GM20431 (cell line): ENCODE measurements at regions not wholly inside any gene's neighbourhood (a gene's known extent, or its start where the extent isn't known, plus 50 kb on each side); places are given as distances from the start of the nearest gene placed in this dataset.

Experiments used
- in situ Hi-C: fragments of 300-500 bp; cut with MseI, MboI; formaldehyde crosslinking; loops from one replicate; pipeline ENCODE4 v1.15.0; 2020; ENCODE audit warnings: low sequenced_read_pairs; ENCODE audit not compliant: unreplicated experiment

DNA sequence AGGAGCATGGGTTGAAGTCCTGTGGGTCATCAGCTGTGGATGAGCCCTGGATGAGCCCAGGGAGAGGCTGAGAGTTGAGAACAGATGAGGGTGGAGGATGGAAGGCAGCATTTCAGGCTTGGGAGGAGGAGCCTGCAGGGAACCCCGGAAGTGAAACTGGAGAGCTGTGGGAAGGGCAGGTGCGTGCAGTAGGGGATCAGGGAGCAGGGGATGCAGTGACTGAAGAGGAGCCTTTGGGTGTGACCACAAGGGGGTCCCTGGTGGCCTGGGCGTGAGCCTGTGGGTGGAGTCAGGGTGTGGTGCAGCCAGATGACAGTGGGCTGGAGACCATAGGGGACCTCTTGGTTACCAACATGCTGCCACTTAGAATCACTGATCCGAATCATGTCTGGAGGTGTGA lies 115.5 kb downstream of the PAPOLA start:
- in situ Hi-C loops, result no loop called here

DNA sequence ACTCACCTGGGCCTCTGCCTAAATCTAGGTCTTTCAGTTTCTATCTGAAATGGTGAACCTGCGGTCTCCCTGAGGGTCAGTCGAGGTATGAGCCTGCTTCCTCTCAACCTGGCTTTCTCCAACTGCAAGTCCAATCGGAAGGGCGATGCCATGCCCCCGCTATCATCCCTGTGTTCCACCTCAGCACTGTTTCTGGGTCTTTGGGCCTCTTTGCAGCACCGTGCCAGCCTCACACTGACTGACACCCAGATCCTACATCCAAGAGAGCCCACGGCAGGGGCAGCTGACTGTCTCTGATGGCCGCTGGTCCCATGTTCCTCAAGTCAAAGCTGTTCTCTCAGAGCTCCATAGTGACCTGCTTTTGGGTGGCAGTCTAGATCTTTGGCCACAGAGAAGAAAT lies 120.7 kb downstream of the PAPOLA start:
- in situ Hi-C loops, result no loop called here

DNA sequence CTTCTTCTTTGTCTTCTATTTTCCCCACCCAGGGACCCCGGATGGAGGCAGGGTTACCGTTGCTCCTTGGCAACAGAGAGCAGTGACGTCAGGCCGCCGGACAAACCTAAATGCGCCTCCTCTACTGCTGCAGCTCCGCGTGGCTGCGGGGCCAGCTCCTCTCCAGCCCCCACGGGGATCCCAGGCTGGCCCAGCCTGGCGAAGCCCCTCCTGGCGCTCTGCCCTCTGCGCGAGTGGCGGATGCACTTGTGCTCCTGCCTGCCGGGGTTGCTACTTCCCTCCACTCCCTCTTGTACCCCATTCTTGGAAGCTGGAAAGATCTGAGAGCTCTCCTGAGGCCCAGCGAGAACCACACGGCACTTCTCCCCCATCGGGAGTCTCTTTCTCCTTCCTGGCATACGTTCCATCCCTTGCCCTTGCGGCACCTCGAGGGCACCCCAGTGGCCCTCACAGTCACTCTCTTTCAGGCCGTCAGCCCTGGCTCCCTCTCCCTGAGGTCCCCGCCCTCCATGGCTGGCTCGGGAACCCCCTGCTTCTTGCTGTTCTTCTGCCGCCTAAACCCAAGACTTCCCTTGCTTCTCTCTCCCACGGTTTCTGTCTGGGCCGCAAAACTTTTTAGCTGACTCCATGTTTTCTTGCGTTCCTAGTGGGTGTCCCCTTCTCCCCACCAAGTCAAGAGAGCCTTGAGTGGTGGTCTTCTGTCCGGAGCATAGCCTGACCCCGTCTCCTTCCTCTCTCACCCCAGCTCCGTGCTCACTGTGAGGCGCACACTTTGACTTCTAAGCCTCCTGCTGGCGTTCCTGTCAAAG lies 121.7 kb downstream of the PAPOLA start:
- in situ Hi-C loops, result no loop called here

DNA sequence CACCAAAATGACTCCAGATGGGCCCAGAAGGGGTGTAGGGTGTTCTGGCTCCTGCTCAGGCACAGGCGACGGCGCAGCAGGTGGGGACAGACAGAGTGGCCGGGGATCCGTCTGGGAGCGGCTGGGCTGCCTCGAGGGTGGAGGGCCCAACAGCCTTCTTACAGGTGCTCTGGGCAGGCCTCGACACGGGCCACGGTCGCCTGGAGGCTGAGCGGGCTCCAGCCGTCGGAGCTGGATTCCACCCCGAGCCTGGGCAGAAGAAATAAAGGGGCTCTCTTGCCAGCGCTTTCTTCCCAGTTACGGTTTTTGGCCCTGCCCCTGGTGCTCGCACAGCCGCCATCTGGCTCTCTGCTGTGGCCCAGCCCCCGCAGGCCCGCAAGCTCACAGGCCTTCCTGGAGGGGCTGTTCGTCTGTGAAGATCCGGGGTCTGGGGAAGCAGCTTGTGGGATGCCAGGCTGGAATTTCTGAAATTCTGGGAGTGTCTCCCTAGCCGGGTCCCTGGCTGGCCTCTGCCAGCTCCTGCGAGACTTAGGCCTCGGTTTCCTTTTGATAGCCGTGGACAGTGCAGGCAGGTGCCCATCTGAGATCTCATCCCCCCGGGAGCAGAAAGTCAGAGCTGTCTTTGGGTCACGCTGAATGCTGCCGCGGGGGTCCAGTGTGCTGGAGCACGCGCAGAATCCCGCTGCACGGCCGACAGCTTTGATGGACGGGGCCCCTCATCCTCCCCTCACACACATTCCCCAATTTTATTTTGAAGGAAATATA lies 122.7 kb downstream of the PAPOLA start:
- in situ Hi-C loops, result no loop called here

DNA sequence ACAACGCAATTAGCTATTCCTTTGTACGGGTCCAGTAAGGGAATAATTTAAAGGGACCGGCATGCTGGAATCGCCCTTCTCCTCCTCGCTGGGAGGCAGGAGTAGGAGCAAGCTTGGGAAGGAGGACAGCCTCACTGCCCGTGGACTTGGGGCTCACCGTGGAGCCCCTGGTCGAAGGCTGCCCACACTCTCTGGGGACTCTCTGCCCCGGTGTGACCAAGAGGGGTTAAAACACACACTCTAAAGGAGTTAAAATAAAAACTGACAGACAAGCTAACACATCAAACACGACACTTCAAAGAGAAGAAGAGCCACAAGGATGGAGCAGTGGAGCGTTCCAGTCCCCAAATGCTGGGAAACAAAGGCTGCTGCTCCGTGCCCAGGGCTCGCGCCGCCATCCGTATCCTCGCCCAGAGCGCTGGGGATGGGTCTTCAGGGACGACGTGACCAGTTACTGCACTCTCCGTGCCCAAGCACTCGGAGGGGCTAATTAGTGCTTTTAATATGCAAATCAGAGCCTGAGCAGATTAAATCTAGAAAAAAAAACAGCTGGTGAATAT lies 123.3 kb downstream of the PAPOLA start:
- in situ Hi-C loops, result no loop called here

DNA sequence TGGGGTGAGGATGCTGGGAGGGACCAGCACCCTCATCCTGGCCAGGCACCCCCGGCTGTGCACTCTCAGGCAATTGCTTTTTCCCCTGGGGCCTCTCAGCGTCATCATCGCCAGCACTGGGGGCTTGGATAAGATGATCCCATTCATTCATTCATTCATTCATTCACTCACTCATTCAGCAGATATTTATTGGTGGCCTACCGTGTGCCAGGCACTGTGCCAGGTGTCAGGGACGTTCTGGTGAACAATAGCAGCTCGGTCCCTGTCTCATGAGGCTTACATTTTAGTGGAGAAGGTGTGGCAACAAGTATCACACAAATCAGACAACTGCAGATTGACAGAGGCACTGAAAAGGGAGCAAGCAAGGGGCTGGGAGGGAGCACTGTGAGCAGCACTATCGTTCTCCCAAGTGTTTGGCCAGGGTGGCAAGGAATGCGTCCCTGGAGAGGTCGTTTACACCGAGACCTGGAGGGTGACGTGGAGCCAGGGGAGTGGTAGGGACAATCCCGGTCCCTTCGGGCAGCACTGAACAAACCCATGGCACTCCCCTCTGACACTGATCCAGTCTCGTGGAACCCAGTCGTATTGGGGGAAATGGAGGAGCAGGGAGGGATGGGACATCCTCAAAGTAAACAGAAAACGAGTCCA lies 124.1 kb downstream of the PAPOLA start:
- in situ Hi-C loops, result no loop called here

DNA sequence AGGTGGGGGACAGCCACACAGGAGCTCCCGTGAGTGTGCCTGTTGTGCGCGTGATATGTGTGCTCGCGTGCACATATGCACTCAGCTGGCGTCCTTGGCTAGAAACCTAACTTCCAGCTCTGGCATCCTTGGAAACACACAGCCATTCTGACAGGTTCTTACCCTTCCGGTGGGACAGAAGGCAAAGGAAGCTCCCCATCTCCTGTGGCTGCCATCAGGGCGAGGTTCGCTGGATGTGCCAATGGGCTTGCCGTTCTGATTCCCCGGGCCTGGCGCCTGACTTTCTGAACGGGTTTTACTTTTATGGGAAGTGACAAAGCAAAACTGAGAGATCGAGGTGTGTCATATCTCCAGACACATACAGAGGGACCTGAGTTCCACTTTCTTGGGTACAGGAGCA lies 124.7 kb downstream of the PAPOLA start:
- in situ Hi-C loops, result no loop called here

DNA sequence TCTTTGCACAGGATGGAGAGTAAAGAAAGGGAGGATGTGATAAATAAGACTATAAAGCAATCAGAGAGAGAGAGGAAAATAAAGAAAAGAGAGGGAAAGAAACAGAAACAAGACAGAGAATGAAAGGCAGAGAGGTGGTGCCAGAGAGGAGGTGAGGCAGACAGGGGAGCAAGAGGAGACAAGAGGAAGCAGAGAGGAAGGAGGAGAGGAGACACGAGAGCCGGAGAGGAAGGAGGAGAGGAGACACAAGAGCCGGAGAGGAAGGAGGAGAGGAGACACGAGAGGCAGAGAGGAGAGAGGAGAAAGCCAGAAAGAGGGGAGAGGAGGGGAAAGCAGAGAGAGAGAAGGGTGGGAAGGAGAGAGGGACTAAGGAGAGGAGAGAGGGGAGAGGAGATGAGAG lies 125.2 kb downstream of the PAPOLA start:
- in situ Hi-C loops, result no loop called here

DNA sequence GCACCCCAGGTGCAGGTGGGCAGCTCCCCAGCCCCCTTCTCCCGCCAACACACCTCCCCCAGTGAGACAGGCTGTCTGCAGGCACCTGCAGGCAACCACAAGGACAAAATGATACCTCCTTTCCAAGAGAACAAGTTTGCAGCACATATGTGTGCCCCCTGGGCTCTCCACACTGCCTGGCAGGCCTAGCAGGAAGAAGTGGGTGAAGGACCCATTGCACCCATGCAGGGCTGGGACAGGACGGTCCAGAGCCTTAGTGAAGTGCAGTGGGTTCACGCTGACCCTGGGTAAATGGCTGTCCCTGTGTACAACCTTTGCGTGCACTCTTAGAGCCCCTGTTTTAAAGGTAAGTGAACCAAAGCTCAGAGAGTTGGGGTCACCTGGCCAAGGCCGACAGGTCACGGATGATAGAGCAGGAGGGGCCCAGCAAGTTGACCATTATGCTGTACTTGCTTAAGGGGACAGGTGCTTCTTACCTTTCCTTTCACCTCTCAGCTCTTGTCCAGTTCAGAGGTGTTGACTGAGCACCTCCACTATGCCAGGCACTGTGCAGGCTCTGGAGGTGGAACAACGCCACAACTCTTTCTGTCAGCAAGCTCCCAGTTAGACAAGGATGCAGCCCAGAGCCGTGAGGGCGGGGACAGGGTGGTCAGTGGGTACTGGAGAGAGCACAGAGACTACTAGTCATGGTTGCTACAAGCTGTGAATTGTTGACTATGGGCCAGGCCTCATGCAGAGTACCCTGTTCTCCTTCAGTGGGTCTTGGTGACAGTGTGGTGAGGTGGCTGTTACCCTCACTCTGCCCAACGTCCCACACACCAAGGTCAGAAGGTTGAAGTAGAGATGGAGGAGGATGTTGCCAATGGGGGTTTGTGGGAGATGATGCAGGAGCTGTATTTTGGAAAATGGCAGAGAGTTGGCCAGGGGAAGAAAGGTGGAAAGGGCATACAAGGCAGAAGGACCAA lies 125.9 kb downstream of the PAPOLA start:
- in situ Hi-C loops, result no loop called here

DNA sequence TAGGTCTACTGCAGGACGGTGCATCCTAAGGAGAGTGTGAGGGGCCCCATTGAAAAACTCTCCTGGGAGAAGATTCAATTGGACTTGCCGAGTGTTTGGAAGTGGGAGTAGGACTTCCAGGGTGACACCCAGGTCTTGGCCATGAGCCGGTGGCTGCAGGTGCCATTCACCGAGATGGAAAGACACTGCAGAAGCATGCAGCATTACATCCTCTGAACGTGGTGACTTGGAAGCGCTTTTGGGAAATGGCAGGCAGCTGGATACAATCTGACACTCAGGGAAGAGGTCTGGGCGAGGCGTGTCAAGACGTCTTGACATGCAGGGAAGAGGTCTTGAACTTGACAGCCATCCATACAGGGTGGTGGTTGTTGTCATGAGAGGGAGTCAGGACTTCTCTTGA lies 126.9 kb downstream of the PAPOLA start:
- in situ Hi-C loops, result no loop called here

DNA sequence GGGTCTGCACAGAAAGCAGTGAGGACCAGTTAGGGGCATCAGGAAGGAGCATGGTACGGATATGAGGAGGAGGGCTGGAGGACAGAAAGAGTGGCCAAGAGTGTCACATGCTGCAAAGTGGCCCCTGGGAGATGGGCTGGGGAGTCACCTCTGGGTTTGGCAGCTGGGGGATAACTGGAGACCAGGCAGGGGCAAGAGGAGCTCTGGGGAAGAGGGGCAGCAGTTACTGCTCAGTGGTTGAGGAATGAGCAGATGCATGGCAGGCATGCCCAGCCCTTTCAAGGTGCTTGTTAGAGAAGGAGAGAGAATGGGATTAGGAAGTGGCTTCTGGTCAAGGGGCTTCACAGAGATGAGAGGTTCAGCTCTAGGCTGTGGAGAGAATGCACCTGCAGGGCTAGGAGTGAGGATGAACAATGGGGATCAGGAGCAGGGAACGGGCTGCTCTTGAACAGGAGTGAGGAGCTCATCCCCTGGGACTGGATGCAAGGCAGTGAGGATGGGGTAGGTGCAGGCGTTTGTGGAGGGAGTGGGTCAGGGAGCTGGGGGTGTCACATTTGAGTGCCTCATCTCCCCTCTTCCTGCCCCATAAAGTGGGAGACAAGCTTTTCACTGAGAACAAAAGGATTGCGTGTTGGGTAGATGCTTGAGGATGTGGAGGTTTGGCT lies 127.5 kb downstream of the PAPOLA start:
- in situ Hi-C loops, result no loop called here

DNA sequence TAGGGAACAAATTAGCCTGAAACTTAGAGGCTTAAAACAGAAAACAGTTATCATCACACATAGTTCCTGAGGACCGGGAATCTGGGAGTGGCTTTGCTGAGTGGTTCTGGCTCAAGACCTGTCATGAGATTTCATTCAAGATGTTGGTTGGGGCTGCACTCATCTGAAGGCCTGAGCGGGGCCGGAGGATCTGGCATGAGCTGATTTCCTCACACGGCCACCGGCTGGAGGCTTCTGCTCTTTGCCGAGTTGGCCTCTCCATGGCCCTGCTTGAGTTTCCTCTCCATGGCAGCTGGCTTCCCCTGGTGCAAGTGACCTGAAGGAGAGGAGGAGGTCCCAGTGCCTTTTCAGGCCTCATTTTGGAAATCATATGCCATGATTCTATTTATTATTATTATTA lies 128.1 kb downstream of the PAPOLA start:
- in situ Hi-C loops, result no loop called here

DNA sequence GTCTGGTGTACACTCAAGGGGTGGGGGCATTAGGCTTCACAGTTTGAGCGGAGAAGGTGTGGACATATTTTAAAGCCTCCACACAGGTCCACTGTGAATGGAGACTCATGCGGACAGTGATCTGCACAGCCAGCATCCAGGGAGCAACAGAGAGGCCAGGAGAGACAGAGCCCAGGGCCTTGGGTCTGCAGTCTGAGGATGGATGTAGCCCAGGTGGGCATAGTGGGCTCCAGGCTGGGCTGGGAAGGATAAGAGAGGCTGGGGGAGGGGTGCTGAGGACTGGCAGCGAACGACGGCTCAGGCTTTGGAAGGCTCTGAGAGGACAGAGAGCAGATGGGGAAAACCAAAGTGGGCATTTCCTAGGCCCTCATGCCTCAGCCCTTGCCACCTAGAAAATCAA lies 128.8 kb downstream of the PAPOLA start:
- in situ Hi-C loops, result no loop called here

DNA sequence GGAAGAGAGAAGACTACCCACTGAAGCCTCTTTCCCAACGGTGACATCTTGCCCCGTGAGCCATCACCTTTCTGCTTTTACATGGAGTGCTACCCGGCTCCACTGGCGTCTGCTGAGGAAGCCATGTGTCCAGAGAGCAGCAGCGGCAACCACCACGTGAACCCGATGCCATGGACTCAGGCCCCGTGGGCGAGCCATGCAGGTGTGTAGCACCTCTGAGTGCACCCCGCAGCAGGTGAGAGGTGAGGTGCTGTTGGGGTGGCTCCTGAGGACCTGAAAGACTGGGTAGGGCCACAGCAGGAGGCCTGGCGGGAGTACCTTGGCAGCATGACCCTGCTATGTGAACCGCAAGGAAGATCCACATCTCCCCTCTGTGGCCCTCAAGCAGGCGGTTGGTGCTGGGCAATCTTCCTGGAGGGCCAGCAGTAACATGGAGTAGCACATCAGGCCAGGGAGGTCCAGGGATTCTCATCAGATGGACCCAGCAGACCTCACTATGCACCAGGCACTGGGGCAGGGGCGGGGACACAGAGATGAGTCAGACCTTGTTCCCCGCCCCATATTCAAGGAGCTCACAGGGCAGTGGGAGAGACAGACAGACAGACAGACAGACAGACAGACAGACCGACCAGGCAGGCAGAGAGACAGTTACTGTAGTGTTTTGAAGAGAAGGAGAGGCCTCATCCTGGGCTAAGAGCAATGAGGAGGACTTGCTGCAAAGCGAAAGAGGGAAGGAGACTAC lies 129.6 kb downstream of the PAPOLA start:
- in situ Hi-C loops, result no loop called here

DNA sequence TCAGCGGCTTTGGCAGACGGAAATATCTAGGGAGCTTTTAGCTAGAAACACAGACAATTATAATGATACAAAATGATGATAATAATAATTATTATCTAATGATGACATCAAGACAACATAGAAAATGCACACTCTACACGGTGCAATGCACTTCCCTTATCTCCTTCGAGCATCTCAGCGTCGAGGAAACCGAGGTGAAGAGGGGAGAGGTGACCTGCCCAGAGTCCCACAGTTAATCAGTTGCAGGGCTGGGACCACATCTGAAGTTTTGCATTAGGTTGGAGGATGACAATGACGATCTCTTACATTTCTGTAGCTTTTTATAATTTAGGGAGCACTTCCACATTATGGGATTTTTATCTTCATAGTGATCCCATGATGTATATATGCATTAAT lies 130.2 kb downstream of the PAPOLA start:
- in situ Hi-C loops, result no loop called here

DNA sequence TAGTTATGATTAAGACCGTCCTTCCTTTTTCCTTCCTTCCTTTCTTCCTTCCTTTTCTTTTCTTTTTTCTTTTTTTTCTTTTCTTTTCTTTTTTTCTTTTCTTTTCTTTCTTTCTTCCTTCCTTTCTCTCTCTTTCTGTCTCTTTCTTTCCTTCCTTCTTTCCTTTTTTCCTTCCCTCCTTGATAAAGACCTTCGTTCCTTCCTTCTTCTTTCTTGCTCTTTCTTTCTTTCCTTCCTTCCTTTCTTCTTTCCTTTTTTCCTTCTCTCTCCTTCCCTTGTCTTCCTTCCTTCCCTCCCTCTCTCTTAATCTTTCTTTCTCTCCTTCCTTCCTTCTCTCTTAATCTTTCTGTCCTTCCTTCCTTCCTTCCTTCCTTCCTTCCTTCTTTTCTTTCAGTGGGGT lies 130.9 kb downstream of the PAPOLA start:
- in situ Hi-C loops, result no loop called here

DNA sequence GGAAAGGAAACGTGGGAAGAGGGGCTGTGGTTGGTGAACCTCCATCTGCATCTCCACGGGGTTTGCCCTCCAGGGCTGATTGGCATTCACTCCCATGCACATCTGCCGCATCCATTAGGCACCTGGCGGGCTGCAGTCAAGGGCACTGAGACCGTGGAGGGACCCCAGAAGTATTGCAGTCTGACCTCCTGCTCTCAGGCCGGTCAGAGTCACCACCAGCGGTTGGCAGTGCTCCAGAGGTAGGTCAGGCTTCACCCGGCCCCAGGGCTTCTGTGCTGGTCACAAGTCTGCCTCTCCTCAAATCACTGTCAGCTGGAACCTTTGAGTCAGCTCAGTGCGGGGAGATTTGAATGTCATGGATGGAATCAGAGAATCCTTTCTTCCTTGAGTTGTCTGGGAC lies 132.3 kb downstream of the PAPOLA start:
- in situ Hi-C loops, result no loop called here

DNA sequence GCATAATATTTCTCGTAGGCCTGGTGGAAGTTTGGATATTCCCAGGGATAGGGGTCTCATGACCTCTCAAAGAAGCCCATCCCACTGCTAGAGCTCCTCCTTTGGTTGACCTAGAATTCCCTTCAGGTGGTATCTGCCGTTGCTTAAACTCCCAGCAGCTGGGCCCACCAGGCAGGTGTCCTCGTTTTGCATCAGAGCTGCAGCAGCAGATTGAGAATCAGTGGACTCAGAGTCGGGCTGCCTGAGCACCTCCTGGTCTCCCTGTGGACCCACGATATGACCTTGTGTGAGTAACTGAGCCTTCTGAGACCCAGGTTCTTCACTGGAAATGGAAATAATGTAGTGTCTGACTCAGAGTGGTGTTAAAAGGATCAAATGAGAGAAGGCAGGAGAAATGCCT lies 132.7 kb downstream of the PAPOLA start:
- in situ Hi-C loops, result no loop called here

DNA sequence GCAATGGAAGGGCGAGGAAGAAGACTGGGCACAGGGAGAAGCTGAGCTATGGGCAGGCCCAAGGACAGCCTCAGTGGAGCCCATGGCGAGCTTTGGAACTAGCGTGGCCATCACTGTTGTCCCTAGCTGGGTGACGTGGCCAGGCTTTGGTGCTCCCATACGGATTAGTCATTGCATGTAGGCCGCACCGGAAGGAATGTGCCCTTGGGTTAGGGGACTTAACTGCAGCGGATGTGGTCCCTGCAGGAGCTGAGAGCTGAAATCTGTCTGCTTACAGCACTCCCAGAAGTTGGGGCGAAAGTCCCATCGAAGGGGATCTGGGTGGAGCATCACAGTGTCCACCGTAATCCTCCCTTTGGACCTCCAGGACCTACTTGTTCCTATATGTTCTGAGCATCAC lies 133.7 kb downstream of the PAPOLA start:
- in situ Hi-C loops, result no loop called here
